Fibroblast of upper back skin (primary cell): ENCODE measurements at regions not wholly inside any gene's neighbourhood (a gene's known extent, or its start where the extent isn't known, plus 50 kb on each side); places are given as distances from the start of the nearest gene placed in this dataset.

Source experiments
- DNase-seq: peaks from one replicate; pipeline ENCODE4 v3.0.0-alpha.2; 2013

DNA sequence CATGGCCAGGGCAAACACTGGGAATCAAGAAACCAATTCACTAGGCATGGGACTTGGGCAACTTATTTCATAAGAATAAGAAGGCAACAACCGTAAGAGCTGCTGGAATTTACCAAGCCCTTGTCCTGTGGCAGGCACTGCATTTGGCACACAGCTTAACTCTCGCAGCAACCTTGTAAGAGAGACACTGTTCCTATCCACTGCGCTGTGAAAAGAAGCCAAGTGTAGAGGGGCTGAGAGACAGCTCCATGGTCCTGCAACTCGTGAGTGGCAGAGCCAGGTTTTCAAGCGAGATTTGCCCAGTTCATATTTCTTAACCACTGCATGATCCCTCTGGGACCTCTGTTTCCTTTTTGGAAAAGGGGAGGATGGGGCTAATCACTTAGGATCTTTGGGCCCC is 129.3 kb upstream of the STC2 start:
- peak; percentile 27 for DNase-seq

DNA sequence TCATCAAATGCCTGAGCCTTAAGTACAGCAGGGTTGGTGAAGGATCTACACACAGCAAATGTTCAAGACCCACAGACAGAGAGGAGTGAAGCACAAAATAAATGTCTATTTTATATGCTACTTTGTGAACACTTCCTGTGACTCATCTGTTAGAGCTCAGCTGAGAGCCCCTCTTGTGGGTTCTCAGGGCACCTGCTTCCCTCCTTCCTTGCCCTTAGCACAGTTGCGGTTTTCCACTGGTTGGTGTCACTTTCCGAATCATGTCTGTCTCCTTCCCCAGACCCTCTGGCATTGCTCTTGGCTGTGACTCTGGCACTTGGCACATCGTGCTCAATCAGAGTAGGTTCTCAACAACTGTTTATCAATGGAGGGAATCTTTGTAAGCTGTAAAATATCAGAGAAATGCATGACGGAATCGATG is 128.5 kb upstream of the STC2 start:
- DNase-seq = peak; percentile 32

DNA sequence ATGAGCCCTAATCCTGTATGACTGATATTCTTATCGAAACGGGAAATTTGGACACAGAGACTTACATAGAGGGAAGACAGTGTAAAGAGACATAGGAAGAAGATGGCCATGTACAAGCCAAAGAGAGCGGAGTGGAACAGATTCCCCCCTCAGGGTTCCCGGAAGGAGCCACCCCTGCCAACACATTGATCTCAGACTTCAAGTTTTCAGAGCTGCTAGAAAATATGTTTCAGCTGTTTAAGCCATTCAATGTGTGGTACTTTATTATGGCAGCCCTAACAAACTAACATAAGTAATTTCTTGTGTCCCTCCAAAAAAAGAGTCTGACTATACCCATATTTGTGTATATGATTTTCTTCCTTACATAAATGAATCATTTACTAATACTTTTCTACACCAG is 128.0 kb upstream of the STC2 start:
- no peak for DNase-seq

DNA sequence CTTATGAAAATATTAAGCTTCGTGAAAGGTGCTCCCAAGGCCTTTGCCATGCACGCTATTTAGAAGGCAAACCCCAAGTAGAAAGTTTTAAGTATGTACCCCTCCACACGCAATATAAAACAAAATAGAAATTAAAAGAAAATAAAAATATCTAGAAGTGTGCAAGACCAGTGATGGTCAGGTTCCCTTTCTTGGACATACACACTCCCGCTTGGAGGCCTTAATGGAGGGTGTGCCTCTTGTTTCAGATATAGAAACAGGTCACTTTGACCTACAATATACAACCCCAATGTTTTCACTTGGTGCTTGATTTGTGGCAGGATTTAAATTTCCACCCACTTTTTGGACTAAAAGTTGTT is 127.4 kb upstream of the STC2 start:
- no peak for DNase-seq

DNA sequence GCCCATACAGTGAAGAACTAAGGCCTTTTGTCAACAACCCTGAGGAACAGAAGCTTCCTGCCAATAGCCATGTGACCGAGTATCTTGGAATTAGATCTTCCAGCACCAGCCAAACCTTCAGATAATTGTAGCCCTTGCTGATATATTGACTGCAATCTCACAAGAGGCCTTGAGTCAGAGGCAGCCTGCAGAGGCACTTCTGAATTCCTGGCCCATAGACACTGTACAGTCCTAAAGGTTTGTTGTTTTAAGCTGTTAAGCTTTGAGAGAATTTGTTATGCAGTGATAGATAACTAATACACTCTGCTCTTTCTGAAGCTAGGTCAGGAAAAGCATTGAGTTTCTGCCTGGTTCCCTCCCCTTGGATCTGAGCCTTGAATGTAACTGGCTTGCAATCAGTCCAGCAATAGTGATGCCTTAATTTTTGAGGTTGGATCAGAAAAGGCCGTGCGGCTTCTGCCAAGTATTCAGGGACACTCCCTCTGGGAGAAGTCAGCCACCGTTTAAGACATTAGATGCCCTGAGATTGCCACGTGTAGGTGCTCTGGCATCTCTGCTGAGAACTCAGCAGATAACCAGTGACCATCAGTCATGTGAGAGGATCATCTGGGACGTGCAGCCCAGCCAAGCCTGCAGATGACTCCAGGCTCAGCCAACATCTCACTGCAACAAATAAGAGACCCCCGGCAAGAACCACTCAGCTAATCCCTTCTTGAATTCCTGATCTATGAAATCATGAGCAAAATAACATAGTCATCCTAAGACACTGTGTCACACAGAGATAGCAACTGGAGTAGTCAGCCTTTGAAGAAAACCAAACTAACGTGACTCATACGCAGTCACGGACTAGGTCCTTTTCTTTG is 126.8 kb upstream of the STC2 start:
- peak; percentile 99 for DNase-seq

DNA sequence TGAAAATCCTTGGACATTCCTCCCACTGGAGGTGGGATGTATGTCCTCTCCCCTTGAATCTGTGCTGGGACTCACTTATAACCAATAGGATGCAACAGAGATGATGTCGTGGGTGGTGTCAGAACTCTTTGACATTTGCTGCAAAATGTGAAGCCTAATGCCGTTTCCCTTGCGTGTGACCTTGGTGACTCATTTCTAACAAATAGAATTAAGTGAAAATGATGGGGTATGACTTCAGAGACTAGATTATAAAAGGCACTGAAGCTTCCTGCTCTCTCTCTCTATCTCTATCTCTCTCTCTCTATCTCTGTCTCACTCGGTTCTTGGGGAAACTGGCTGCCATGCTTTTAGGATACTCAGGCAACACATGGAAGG is 126.1 kb upstream of the STC2 start:
- DNase-seq = no peak

DNA sequence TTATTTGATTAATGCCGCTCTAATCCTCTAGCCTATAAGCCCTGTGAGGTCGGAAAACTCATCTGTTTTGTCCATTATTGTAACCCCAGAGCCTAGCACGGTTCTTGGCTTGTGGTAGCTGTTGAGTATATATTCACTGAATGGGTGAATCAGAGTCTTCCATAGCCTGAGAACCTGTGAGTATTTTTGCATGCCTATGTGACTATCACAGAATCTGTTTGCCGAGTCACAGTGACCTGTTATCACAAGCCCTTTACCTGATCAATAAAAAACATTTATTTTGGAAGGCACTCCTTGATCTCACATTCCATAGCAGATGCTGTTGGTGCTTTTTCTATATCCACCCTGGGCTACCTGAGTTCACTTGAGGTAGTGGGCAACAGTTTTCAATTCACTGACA is 125.0 kb upstream of the STC2 start:
- DNase-seq = no peak

DNA sequence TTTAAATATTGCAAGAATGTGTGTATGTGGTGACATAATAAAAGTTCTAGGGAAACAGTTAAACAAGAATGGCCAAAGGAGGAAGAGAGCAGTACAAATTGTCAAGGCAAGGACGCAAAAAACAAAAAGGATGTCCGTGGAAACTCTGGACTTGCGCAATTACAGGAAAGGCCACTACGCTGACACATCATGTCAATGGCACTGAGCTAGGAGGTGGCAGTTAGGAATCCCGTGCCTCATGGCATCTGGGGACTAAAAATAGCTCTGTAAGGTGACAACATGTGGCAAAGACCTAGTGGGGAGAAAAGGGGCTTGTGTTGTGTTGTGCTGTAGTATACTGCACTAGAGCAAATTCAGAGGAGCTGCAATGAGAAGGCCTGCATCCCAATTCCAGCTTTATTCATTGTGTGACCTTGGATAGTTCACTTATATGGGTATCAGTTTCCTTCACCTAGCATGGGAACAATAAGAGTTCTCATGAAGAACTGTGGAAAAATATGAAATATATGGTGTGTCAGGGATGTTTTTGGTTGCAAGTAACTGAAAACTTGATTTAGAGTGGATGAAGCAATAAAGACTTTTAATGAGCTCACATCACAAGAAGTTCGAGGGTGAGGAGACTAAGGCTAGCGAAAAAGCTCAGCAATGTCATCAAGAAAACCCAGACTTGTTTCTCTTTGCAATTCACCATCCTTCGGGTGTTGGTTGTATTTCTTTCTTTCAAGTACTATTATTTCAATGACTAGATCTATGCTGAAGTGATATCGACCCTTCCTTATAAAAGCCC is 124.1 kb upstream of the STC2 start:
- no peak for DNase-seq

DNA sequence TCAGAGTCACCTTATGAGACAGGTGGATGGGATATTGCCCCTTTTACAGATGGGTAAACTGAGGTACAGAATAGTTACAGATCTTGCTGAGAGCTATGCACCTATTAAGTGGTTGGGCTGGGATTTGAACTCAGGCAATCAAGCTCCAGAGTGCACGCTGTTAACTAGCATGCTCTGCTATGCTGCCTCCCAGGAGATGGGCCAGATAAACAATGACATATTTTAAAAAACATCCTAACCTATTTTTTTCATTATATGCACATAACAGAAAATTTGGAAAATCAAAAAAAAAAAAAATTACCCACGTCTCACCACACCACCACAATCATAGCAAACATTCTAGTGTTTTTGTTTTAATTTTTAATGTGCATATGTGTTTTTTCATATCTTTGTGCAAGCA is 123.4 kb upstream of the STC2 start:
- no peak for DNase-seq

DNA sequence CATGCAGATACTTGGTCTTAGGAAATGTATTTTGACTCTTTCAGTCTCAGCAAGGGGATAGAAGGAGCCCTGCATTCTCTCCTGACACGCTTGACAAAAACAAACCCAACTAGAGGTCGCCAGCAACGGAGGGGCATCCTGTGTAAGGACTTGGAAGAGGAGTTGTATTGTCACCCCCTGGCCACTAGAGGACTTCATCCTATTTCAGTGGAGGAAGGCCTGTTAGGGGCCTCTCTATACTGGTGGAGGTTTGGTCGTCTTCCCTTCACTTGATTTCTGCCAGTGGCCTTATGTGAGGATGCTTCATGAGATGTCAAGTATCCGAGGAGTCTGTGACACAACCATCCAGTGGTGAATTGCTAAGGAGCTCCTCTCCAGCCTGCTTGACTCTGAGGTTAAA is 122.8 kb upstream of the STC2 start:
- no peak for DNase-seq

DNA sequence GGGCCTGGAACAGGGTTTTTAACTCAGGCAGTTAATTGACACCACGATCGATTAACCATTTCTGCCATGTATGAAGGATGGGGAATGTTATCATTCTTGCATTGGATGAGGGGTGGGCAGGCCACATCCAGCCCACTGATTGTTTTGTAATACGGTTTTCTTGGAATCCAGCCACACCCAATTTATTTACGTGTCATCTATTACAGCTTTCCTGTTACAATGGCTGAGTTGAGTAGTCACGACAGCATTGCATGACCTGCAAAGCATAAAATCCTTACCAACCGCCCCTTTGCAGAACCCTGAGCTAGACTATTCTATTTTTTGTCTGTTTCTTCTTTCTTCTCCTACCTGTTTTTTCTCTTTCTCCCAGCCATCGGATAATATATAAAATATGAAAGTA is 122.0 kb upstream of the STC2 start:
- DNase-seq = no peak

DNA sequence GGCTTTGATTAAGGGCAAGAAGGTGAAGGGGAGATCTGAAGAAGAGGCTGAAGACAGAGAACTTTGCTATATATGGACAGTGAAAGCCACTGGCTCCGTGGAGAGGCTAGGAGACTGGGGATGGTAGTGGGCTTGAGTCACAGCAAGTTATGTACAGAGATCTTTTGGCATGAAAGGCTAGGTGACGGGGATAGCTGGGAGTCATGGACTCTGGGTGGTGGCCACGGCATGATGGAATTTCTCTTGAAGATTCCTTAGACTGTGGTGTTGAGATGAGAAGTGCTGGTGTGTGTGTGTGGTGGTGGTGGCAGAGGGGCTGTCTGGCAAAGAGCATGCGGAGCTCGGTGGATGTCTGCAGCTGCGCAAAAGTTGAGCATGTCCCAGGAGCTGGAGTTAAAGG is 120.6 kb upstream of the STC2 start:
- no peak for DNase-seq

DNA sequence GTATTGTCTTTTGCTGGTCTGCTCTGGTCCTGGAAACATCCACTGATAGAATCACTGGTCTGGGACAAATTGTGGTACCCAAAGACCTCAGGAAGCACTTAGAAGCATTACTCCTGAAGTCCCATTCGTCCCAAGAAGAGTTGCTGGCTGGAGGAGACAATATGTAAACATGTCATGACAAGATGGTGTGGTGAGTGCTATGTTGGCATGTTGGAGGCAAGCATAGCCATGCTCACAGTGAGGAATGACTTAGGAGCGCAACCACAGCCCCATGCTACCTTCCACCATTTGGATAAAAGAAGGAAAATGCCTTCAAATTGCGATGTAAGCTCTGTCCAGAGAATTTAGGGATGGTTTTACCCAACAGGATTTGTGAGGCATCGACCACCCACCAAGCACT is 115.8 kb upstream of the STC2 start:
- no peak for DNase-seq

DNA sequence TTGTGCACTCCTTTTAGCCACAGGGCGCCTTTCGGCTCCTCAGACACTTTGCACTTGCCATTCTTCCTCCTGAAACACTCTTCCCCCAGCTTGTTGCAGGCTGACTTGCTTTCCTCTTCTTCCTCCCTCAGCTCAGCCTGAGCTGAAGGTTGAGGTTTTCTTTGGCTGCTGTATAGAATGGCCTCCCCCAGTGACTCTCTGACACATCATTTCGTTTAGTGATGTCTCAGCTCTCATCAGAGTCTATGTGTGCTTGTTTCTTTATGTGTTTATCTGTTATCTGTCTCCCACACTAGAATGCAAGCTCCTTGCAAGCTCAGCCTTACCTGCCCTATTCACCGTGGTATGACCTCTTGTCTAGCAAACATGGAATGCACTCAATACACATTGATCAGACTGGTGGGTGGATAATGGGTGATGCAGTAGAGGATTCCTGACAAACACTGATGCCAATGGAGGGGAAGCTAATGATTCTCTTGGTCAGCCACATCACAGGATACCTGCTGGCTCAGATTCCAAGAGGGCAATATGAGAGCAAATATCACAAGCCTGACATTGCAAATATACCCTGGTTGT is 112.9 kb upstream of the STC2 start:
- no peak for DNase-seq

DNA sequence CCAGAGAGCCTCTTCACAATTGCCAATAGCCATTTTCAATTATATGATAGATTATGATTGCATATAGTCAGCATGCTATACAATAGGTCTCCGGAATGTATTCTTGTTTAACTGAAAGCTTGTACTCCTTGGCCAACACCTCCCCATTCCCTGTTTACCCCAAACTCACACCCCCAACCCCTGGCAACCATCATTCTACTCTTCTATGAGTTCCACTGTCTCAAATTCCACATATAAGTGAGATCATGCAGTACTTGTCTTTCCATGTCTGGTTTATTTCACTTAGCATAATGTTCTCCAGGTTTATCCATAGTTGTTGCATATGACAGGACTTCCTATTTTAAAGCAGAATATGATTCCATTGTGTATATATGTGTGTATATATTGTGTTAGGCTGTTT is 110.7 kb upstream of the STC2 start:
- DNase-seq = no peak

DNA sequence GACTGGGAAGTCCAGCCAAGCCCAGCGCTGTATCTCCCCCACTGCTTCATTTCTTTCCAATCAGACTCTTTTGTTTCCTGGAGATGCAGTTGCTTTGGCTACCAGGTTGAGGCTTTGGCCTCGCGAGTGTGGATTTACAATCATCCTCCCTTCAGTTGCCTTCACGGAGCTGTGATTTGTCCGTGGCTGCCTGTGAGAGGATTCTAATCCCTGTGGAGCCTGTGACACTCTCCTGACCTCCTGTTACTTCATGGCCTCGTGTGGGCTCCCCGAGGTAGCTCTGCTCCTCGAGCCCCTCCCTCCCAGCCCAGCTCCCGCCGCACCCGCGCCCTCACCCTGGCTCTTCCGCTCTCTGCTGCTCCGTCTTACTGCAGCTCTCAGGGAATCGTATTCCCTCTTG is 107.2 kb upstream of the STC2 start:
- DNase-seq = no peak

DNA sequence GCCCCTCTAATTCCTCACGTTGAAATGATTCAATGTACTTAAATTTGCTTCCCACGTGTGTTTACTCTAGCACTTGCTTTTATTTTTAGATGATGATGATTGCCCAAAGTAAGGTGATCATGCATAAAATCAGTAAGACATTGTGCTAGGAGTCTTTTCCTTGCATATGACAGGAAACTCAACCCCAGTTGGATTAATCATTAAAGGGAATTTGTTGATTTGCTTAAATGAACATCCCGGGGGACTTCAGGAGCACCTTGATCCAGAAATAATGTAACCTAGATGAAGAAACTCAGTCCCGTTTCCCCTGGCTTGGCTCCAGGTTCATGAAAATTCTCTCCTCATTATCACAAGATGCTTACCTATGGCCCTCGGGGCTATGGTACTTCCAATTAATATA is 106.1 kb upstream of the STC2 start:
- no peak for DNase-seq

DNA sequence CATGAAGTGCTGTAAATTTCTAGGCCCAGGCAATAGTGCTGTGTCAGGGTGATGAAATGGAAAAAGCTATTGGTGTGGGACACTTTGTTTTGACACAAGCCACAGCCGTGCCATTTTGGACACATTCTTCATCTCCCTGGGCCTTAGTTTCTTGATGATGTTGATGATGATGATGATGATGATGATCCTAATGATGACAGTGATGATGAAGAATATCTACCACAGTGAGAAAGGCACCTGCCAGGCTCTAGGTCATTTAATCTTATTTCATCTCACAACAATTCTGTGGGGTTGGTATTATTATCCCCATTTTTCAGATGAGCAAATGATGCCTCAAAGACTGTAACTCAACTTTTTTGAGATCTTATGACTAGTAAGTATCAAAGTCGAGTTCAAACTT is 102.2 kb upstream of the STC2 start:
- DNase-seq = no peak

DNA sequence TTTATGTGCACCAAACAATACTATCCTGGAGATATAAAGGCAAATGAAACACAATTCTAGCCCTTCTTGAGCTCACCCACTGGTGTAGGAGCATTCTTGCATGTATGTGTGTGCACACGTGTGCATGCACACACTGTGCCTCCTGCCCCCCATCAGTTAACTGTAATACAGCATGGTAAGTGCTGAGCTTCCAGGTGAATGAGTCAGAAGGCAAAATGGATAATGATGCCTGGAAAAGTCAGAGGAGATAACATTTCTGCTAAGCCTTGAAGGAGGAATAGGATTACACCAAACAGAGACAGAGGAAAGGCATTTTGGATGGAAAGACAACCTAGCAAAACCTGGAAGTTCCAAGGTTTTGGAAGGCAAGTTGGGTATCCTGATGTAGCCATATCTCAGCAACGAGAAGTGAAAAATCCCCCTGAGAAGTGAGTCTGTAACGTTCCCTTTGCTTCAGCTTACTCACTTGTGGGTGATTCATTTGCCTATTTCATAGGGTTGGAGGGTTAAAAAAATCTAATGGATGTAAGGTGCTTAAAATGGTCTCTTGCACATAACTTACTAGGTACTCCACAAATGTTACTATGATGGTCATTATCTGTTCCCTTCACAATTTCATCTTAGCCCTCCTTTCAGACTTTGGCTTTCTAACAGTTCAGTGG is 101.4 kb upstream of the STC2 start:
- DNase-seq = peak; percentile 17

DNA sequence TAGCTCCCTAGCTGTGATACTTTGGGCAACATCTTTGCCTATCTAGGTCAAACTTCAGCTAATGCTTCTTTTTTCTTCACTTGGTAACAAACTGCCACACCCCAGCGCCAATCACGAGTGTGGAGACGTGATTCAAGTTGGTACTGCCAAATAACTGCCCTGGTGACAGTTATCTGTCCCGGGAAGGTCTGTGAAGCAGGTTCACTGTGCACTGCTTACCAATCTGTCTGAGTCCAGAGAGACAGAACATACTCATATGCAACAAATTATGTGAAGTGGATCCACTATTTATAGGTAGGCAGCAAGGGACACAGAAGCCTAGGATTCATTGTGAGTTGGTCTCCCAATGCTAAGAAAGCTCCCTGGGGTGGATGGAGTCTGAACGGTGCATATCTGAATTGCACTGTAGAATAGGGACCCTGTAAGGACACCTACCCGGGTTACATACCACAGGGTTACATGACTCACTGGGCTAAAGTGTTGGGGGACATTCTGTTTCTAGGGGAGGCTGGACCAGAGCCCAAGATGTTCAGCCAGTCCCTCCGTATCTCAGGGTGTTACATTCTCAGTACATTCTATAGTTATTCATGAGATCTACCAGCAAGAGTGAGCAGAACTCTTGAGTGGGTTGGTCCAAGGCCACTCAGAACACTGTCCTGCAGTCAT is 95.4 kb upstream of the STC2 start:
- no peak for DNase-seq

DNA sequence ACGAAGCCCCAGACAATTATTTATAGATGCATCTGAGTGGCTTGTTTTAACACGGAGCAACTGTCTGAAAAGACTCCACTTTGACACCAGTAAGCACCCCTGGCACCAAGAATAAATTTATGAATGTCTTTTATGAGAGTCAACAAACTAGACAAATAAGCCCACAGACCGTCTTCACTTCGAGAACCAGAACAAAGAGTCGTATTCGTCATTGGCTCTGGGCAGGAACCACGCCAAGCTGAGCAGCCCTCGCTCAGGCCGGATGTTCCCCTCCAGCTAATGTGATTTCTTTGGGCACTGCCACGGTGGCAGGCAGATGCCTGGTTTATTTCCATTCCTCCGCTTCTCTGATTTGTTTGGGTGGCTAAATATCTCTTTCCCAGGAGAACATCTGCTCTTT is 91.9 kb upstream of the STC2 start:
- no peak for DNase-seq

DNA sequence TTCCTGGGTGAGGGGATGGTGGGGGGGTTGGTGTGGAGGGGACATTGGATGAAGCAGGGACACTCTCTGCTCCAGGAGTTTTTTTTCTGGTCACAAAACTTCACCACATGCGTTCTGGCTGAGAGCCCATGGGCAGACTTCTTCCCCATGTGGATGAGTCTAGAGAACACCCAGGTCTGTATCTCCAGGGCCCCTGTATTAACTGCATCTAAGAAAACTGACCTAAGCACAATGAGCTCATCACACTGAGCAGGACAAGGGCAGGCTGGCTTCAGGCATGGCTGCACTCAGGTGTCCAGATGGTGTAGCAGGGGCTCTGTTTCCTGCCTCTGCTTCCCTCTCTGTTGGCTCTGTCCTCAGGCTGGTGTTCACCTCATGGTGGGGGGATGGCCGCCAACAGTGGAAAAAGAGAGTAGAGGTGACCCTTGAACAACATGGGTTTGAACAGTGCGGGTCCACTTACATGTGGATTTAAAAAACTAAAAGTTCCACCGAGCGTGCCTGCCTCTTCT is 85.3 kb upstream of the STC2 start:
- no peak for DNase-seq

DNA sequence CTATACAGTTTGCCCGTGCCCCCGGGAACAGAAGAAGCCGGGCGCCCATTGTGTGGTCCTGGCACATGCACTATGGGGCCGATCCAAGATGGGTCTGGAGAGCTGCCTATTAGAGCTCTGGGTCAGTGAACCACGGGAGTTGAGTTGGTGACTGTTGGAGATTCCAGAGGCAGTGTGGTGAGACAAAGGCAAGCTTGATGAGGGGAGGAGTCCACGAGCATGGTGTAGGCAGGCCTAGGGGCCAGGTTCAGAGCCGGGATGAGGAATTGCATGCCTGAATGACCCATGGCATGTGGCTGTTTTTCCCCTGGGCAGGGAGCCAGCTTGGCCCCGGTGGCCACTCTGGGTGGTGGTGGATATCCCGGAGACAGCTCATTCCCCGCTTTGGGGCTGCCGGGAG is 84.4 kb upstream of the STC2 start:
- DNase-seq = no peak
